GM18507 (cell line): ENCODE measurements at regions not wholly inside any gene's neighbourhood (a gene's known extent, or its start where the extent isn't known, plus 50 kb on each side); places are given as distances from the start of the nearest gene placed in this dataset.
"Not testable (repeated sequence)": the region's sequence is repeated elsewhere in the genome, so short reads cannot be mapped to it uniquely, and the experiment has no call there.

Experiments
- DNase-seq: peaks from one replicate; pipeline ENCODE4 v3.0.0; 2011; ENCODE audit warnings: low read depth; ENCODE audit not compliant: insufficient read length; ENCODE audit errors: extremely low spot score
- FAIRE-seq: peaks from 2 replicates; lab custom pipeline; 2011; peaks lifted over from hg19 to GRCh38; lab: Jason Lieb, UNC

DNA sequence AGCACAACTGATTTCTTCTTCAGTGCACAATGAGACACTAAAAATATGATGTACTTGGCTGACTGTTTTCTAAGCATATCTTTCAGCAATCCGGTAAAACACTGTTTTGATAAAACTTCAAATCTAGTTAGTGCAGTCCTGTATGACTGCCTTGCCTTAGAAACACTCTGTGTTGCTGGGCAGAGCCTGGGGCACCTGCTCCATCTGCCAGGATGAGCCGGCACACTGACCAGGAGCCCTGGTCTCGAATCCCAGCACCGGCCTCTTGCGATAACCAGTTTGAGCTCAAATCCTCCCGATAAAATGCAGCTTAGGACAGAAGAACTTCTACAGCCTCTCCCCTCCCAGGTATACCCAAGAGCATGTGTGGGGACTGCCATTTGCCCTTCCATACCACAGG lies 199.5 kb downstream of the SIPA1L2 start:
- no peak for DNase-seq
- no peak for FAIRE-seq

DNA sequence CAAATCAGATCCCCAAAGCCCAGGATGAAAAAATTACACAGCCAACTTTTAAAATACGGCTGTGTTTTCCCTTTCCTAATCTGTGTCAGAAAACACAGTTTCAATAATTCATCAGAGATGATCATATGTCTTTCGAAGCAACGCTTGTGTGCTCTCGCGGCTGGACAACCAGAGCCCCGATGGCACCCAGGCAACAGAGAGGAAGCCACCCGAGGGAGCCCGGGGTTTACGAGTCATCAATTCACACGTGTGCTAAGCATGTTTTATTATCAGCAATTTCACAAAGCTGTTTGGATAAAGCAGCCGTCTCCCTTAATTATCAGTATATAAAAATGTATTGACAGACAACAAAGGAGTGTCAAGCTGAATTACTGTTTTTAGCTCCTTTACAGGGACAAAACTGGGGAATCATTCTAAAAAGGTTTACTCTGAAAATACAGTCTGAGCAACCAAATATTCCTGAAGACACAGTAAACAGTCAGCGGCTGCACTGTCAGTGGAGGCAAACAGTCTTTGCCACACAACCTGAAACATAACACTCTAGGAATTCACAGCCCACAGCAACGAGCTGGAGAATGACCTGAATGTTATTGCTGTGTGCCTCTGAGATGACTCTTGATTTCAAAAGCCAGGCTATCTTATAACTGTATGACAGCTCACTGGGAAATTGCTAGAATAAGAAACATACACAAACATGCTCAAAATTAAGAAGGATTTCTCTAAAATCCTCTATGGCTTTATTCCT lies 201.0 kb downstream of the SIPA1L2 start:
- no peak for DNase-seq
- no peak for FAIRE-seq

DNA sequence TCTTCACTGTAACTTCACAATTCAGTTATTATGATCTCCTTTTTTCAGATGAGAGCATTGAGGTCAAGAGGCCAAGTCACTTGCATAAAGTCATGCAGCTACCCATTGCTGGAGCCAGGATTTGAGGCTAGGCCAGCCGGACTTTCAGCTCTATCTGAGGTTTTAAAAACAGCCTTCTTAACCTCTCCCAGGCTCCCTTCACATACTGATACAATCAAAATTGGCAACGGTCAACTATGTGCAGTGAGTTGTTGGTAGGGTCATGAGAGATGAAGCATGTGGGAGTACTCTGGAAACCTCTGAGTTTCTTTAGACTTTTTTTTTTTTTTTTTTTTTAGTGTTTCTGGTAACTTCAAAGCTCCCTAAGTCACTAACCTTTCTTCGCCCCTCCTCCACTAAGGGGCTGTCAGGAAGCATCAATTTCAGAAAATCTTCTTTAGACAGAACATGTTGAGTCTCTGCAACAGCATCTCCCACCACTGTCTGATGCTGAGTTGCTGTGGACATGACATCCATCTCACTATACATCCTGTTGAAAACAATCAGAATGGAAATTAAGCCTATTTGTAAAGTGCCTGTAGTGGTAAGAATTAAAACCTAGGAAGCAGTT lies 201.8 kb downstream of the SIPA1L2 start:
- DNase-seq (no peak), FAIRE-seq (no peak)

DNA sequence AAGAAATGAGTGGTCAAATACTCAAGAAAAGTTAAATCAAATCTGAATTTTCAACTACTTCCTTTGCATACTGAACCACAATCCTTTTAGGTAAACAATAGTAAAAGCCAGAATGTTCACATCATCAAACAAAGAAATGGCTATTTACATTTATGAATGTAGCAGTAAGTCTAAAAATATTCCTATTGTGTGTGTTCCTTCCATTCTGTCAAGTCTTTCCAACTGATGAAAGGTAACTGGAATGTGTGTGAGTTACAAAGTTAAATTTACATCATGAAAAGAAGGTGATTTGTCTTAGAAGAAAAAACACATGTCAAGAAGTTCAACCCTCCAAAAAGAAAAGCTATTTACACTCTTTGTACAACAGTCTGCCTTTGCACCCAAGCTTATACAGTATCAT lies 203.1 kb downstream of the SIPA1L2 start:
- DNase-seq (no peak), FAIRE-seq (no peak)

DNA sequence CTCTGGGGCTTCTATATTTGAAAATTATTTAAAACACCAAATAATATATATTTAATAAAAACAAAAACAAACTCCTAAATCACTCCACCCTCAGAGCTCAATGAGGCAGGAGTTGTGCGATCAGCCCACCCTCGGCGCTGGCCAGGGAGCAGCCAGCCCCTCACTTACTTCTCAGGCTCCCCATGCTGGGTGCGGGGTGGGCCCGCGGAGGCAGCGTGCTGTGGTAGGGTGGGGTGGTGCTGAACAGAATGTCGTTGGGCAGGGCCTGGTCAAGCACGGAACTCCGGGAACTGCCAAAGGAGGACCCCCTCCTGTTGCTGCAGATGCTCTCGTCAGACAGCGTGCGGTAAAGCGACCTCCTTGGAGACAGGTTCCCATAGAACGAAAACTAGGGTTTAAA lies 204.5 kb downstream of the SIPA1L2 start:
- no peak for FAIRE-seq
- no peak for DNase-seq

DNA sequence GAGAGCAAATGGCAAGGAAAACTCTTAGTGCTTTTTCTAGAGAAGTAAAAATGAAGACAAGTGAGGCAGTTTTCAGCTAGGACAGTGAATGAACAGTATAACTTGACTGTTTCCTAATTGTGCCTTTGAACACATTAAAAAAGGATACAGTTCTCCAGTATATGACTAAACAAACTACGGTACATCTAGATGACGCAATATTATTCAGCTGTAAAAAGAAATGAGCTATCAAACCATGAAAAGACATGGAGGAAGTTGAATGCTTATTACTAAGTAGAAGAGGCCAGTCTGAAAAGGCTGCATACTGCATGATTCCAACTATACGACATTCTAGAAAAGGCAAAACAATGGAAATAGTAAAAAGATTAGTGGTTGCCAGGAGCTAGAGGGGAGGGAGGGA lies 206.3 kb downstream of the SIPA1L2 start:
- DNase-seq (no peak), FAIRE-seq (no peak)

DNA sequence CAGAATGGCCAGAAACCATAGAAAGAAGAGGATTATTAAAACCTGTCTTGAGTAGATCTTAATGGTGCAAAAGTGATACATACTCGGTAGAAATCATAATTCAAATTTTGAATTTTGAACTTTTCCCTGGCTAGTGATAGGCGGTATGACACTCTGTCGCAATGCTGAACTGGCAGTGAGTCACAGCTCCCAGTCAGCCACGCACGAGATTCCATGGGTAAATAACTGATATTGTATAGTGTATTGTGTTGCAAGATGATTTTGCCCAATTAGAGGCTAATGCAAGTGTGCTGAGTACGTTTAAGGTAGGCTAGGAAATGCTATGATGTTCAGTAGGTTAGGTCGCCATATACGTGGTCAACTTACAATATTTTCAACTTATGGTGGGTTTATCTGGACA lies 207.0 kb downstream of the SIPA1L2 start:
- FAIRE-seq (no peak), DNase-seq (no peak)

DNA sequence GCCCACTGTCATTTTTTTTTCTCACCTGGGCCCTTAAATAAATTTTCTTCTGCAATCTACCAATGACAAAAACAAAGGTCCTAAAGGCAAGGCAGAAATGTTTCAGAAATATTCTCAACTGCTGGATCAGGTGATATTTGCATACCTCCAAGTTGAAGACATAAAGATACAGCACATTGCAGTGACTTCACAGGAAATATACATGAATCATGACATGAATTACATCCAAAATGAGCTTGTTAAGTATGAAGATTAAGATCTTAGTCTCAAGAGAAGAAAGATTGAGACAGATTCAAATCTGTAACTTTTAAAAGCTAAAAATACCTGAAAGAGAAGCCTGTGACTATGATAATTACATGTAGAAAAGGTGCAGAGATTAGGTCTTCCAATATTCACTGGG lies 207.8 kb downstream of the SIPA1L2 start:
- no peak for DNase-seq

DNA sequence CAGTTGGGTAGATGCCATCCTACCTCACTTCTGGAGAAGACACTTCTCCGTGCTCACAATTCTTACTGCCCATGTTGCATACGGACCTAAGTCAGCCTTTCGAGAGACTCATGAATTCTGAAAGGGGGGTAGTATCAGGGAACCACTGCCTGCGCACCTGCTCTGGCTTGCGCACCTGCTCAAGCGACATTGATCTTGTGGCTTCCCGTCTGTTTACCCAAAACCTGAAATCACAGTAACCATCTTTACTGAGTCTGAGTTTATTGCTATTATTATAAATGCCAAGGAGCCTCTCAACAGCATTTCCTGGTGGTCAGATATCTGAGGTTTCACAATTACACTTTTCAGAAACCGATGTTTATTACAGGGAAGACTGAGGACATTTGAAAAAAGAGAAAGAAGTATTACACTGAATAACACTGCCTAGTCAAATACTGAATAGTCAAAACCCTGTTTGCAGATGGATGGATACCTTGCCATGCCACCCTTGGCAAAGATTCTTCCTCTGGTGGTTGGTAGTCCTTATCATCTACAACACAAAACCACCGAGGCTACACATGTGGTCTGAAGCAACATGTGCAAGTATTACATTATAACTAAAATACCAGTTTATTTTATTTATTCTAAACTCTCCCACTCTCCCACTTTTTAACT lies 208.7 kb downstream of the SIPA1L2 start:
- DNase-seq: no peak
- FAIRE-seq: no peak

More for the DNA sequence above, 207.8 kb downstream of the SIPA1L2 start:
- no peak for FAIRE-seq

DNA sequence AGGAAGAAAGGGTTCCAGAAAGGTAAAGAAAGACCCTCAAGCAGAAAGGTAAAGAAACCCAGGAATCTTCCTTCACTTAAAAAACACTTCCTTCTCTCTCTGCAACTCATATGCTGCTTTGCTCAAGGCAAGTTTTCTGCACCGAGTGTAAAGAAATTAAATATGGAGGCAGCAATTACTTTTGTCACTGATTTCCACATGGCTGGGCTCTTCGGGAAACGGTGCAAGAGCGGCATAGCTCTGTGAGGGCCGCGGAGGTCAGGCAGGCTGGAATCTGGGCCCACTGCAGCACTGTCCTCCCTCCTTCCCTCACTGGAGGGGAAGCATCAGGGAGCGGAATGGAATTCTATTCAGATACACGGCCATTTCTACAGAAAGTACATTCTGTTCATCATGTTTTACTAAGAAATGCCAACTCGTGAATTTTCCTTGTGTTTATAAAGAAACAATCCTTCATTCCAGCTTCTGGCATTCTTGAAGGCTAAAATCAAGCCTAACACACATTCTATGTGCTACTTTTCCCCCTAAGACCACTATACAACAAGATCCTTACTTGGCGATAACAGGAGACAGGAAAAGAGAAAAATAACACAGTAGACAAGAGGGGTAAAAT lies 212.2 kb downstream of the SIPA1L2 start:
- no peak for FAIRE-seq
- DNase-seq: no peak

DNA sequence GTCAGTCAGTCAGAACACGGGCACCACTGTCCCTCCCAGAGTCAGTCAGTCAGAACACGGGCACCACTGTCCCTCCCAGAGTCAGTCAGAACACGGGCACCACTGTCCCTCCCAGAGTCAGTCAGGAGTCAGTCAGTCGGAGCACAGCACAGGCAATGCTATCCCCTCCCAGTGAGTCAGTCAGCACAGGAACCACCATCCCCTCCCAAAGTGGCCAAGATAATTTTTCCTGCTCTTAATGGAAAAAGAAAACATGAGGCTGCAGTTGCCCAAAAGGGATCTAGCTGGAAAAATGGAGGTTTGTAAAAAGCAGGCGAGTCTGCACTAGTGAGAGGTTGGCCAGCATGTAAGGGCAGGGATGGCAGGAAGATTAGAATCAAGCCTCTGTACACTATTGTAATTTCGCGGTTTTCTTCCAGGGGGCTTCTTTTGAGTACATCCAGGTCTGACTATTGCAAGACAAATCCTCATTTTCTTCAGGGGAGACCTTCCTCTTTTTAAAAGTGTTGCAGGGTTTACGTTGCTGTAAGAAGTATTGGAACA lies 213.8 kb downstream of the SIPA1L2 start:
- no peak for FAIRE-seq
- DNase-seq: no peak

DNA sequence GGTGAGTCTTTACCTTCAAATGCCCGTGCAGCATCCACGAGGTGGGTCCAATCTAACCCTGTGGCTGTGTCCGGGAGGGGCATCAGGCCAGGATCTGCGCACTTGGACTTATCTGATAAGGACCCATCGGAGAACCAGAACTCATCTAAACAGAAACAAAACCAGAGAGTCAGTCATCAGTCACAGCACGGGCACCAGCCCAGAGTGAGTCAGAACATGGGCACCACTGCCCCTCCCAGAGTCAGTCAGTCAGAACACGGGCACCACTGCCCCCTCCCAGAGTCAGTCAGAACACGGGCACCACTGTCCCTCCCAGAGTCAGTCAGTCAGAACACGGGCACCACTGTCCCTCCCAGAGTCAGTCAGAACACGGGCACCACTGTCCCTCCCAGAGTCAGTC lies 214.5 kb downstream of the SIPA1L2 start:
- FAIRE-seq, DNase-seq: not testable (repeated sequence)

DNA sequence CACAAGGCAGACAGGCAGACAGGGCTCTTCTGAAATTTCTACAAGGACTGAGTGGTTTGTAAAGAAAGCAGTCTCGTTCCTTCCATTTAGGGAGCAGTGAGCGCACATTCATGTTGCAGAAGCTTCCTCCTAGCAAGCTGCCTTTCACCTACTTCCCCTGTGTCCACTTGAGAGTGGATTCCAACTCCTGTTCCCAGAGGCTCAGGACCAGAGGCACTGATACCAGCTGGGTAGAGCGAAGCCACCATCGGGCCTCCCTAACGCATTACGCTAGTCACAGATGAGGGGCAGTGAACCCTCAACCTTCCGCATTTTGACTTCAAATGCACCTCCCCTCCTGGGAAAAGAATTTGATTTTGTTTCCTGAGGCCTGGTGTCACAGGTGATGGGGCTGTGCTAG lies 215.8 kb downstream of the SIPA1L2 start:
- FAIRE-seq (no peak), DNase-seq (no peak)

DNA sequence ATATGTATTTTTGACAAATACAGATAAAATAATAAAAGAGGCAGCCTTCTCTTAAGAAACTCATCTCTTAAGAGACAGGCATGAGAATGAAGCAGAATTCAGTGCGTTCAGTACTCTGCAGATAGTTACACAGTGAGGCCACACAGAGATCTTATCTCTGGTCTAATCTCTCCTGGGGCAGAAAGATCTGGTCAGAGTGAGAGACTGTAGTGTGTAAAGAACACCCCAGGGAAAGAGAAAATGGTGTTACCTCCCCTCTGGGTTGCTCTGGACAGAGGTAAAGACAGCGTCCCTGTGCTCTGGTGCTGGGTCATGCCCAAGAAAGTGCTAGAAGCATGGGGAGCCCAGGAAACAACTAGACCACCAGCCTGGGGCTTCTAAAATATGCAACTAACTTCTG lies 216.3 kb downstream of the SIPA1L2 start:
- FAIRE-seq: no peak
- DNase-seq: no peak

DNA sequence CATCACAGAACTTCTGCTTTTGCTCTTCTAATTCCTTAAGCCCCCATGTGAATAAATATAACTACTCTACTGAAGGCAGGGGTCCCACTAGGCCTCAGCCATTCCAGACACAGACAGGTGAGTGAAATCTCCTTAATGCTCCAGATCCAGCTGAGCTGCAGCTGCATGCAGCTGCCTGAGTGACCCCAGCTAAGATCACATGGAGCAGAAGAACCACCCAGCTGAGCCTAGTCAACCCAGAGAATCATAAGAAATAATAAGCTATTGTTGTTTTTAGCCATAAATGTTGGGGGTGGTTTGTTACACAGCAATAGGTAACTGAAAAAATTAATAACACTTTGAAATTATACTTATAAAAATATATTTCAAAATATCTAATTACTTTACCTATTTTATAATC lies 220.3 kb downstream of the SIPA1L2 start:
- DNase-seq: no peak
- no peak for FAIRE-seq

DNA sequence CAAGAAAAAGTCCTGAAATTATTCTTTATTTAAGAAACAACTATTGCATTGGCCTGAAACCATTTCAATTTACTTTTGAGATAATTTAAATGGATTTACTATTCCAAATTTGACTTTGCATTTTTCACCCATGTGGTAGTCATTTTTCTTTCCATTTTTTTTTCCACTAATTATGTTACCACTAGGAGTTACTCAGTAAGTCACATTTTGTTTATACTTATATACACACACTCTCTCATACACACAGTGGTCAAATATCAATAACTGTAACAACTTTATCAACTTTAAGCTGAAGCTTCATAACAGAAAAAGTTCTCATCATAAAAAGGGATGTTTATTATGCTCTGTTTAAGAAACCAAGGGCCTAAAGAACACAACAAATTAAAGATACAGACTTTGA lies 222.8 kb downstream of the SIPA1L2 start:
- FAIRE-seq (no peak), DNase-seq (no peak)

DNA sequence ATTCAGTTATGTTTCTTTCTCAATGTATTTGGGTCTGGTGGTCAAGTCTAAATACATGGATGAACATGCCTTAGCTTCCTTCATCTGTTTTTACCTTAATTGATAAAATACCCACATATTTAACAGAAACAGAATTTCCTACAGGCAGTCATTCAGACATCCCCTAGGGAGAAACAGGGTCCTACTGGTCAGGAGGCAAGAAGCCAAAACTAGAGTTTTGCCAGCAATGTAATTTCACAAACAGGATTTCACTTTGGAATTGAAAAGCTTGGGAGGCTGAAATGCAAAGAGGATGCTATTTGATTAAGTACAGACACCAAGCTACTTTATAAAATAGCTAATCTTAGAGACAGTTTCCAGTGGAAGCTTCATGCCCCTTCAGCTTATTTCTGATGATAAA lies 224.2 kb downstream of the SIPA1L2 start:
- DNase-seq (no peak), FAIRE-seq (no peak)

DNA sequence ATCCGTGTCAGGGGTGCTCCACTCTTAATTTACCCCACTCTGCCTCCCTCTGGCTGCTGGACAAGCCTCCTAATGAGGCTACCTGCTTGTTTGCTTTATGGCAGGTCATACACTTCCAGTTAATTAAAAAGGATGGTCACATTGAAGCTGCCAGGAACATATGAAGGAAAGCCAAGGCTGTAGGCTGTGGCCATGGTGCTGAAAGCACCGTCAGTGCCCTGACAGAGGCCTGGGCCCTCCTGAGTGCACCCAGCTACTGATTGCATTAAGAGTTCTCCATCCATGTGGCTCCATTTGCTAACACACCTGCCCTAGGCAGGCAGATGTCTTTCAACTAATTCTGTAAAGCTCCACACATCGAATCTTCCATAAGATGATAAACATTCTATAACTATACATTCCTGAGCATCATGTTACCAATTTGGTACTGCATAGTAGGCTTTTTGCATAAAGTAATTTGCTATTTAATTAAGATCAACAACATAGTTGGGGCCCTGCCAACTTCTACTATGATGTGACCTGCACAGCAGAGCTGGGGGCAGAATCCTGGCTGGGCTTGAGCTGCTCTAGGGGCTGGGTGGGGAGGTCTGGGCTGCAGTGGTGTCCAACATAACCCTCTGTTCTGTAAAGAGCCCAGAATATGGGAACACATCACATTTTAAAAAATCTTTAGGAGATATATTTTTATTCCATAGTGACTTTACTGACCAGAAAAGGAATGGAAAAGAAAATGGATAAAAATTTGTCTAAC lies 224.8 kb downstream of the SIPA1L2 start:
- DNase-seq (no peak), FAIRE-seq (no peak)

DNA sequence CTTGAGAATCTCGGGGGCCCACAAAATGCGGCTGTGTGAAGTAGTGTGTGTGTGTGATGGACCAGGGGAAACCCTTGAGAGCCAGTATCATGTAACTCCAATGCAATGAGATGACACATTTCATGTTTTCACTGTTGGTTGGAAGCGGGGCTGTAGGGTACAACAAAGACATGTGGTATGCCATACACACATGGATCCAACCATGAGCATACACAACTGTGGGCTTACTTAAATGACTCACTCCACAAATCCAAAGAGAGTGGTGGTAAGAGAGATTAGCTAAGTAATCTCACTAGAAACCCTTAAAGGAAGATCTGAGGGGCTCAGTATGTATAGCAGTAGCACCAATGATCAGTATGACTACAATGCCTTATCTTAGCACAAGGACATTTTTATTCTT lies 225.7 kb downstream of the SIPA1L2 start:
- FAIRE-seq (no peak), DNase-seq (no peak)
